ENCODE measurements at regions not wholly inside any gene's neighbourhood (a gene's known extent, or its start where the extent isn't known, plus 50 kb on each side); places are given as distances from the start of the nearest gene placed in this dataset.

- no peaks in the 10 kb centered on the region for H3K4me1 ChIP-seq (ENCODE audit: control insufficient read depth, low read depth, low read length)
- H3K27ac ChIP-seq (ENCODE audit: low read depth, low read length): no peak overlapping the region
- no peaks in the 10 kb centered on the region for H3K27me3 ChIP-seq (ENCODE audit: insufficient read depth, low read length, poor library complexity)
- H3K4me3 ChIP-seq (ENCODE audit: low read length): no peak overlapping the region
- H2BK5ac ChIP-seq (ENCODE audit: low read length): no peak overlapping the region
- H2BK120ac ChIP-seq (ENCODE audit: low read depth, low read length): no peak overlapping the region
- H3K56ac ChIP-seq (ENCODE audit: low read length): no peak overlapping the region
- H2AK5ac ChIP-seq (ENCODE audit: low read length): no peak overlapping the region
- no peak overlapping the region for H4K5ac ChIP-seq (ENCODE audit: low read length)
- H3K4ac ChIP-seq (ENCODE audit: low read depth, low read length): no peak overlapping the region
- DNase-seq: peak; percentile 30
- H4K8ac ChIP-seq (ENCODE audit: low read depth, low read length): no peak overlapping the region
- H3K9ac ChIP-seq (ENCODE audit: low read length): no peak overlapping the region
- H3K36me3 ChIP-seq (ENCODE audit: control insufficient read depth, insufficient read depth, low read length): no peaks in the 10 kb centered on the region
- no CpG with 5 or more reads among the region's 4 CpGs for WGBS (ENCODE audit: extremely low coverage, insufficient coverage, low lambda C conversion rate)
- H2BK15ac ChIP-seq (replicated peaks; ENCODE audit: low read depth): no peak overlapping the region
- H3K79me2 ChIP-seq (ENCODE audit: control insufficient read depth, insufficient read depth, low read length): no peaks in the 10 kb centered on the region
- H3K18ac ChIP-seq (ENCODE audit: low read length): no peak overlapping the region
- no peaks in the 10 kb centered on the region for H3K79me1 ChIP-seq (ENCODE audit: low read length)
- H3K23ac ChIP-seq (ENCODE audit: low read length): no peak overlapping the region
- no peak overlapping the region for H3K4me2 ChIP-seq (ENCODE audit: low read length)
Measured at GRCh38 chr10:63720676-63721075, 199.5 kb downstream of the REEP3 start.

GRCh38 chr10:63722537-63722936, 201.3 kb downstream of the REEP3 start:
- DNase-seq: peak; percentile 65
- Histone ChIP-seq H3K4me1 (ENCODE audit: control insufficient read depth, low read depth, low read length) (no peaks in the 10 kb centered on the region), H3K4me2 (ENCODE audit: low read length) (no peak overlapping the region), H3K79me1 (ENCODE audit: low read length) (no peaks in the 10 kb centered on the region), H3K18ac (ENCODE audit: low read length) (no peak overlapping the region), H3K27ac (ENCODE audit: low read depth, low read length) (no peak overlapping the region), H3K36me3 (ENCODE audit: control insufficient read depth, insufficient read depth, low read length) (no peaks in the 10 kb centered on the region), H2BK15ac (replicated peaks; ENCODE audit: low read depth) (no peak overlapping the region), H2AK5ac (ENCODE audit: low read length) (no peak overlapping the region), H3K79me2 (ENCODE audit: control insufficient read depth, insufficient read depth, low read length) (no peaks in the 10 kb centered on the region), H2BK5ac (ENCODE audit: low read length) (no peak overlapping the region), H4K5ac (ENCODE audit: low read length) (no peak overlapping the region), H3K23ac (ENCODE audit: low read length) (no peak overlapping the region), H4K8ac (ENCODE audit: low read depth, low read length) (no peak overlapping the region), H3K9ac (ENCODE audit: low read length) (no peak overlapping the region), H2BK120ac (ENCODE audit: low read depth, low read length) (no peak overlapping the region), H3K4ac (ENCODE audit: low read depth, low read length) (no peak overlapping the region), H3K4me3 (ENCODE audit: low read length) (no peak overlapping the region), H3K56ac (ENCODE audit: low read length) (no peak overlapping the region), H3K27me3 (ENCODE audit: insufficient read depth, low read length, poor library complexity) (no peaks in the 10 kb centered on the region)
- no CpG with 5 or more reads among the region's 5 CpGs for WGBS (ENCODE audit: extremely low coverage, insufficient coverage, low lambda C conversion rate)

- no peak overlapping the region for H3K4me3 ChIP-seq (ENCODE audit: low read length)
- no peaks in the 10 kb centered on the region for H3K36me3 ChIP-seq (ENCODE audit: control insufficient read depth, insufficient read depth, low read length)
- H2AK5ac ChIP-seq (ENCODE audit: low read length): no peak overlapping the region
- no peak overlapping the region for H2BK5ac ChIP-seq (ENCODE audit: low read length)
- no peak for DNase-seq
- no peaks in the 10 kb centered on the region for H3K4me1 ChIP-seq (ENCODE audit: control insufficient read depth, low read depth, low read length)
- WGBS (ENCODE audit: extremely low coverage, insufficient coverage, low lambda C conversion rate): no CpG with 5 or more reads among the region's 4 CpGs
- H3K4ac ChIP-seq (ENCODE audit: low read depth, low read length): no peak overlapping the region
- H3K27me3 ChIP-seq (ENCODE audit: insufficient read depth, low read length, poor library complexity): no peaks in the 10 kb centered on the region
- H4K5ac ChIP-seq (ENCODE audit: low read length): no peak overlapping the region
- H3K56ac ChIP-seq (ENCODE audit: low read length): no peak overlapping the region
- H3K79me2 ChIP-seq (ENCODE audit: control insufficient read depth, insufficient read depth, low read length): no peaks in the 10 kb centered on the region
- no peak overlapping the region for H3K9ac ChIP-seq (ENCODE audit: low read length)
- H2BK15ac ChIP-seq (replicated peaks; ENCODE audit: low read depth): no peak overlapping the region
- H3K23ac ChIP-seq (ENCODE audit: low read length): no peak overlapping the region
- H3K79me1 ChIP-seq (ENCODE audit: low read length): no peaks in the 10 kb centered on the region
- no peak overlapping the region for H3K27ac ChIP-seq (ENCODE audit: low read depth, low read length)
- H2BK120ac ChIP-seq (ENCODE audit: low read depth, low read length): no peak overlapping the region
- H4K8ac ChIP-seq (ENCODE audit: low read depth, low read length): no peak overlapping the region
- H3K18ac ChIP-seq (ENCODE audit: low read length): no peak overlapping the region
- no peak overlapping the region for H3K4me2 ChIP-seq (ENCODE audit: low read length)
Measured at GRCh38 chr10:63723320-63723719, 202.1 kb downstream of the REEP3 start.

GRCh38 chr10:63723741-63724140, 202.5 kb downstream of the REEP3 start:
- H3K4me2 ChIP-seq (ENCODE audit: low read length): no peak overlapping the region
- H3K9ac ChIP-seq (ENCODE audit: low read length): no peak overlapping the region
- H3K18ac ChIP-seq (ENCODE audit: low read length): no peak overlapping the region
- no peak overlapping the region for H3K4me3 ChIP-seq (ENCODE audit: low read length)
- H3K56ac ChIP-seq (ENCODE audit: low read length): peak overlapping the region; percentile 11
- no peak overlapping the region for H4K5ac ChIP-seq (ENCODE audit: low read length)
- H2BK15ac ChIP-seq (replicated peaks; ENCODE audit: low read depth): no peak overlapping the region
- no peak overlapping the region for H3K27ac ChIP-seq (ENCODE audit: low read depth, low read length)
- no peak for DNase-seq
- no peak overlapping the region for H4K8ac ChIP-seq (ENCODE audit: low read depth, low read length)
- no peaks in the 10 kb centered on the region for H3K4me1 ChIP-seq (ENCODE audit: control insufficient read depth, low read depth, low read length)
- no CpG with 5 or more reads among the region's 7 CpGs for WGBS (ENCODE audit: extremely low coverage, insufficient coverage, low lambda C conversion rate)
- no peaks in the 10 kb centered on the region for H3K36me3 ChIP-seq (ENCODE audit: control insufficient read depth, insufficient read depth, low read length)
- H2BK120ac ChIP-seq (ENCODE audit: low read depth, low read length): no peak overlapping the region
- H2AK5ac ChIP-seq (ENCODE audit: low read length): no peak overlapping the region
- no peak overlapping the region for H2BK5ac ChIP-seq (ENCODE audit: low read length)
- H3K4ac ChIP-seq (ENCODE audit: low read depth, low read length): no peak overlapping the region
- H3K79me1 ChIP-seq (ENCODE audit: low read length): no peaks in the 10 kb centered on the region
- no peaks in the 10 kb centered on the region for H3K79me2 ChIP-seq (ENCODE audit: control insufficient read depth, insufficient read depth, low read length)
- H3K23ac ChIP-seq (ENCODE audit: low read length): no peak overlapping the region
- no peaks in the 10 kb centered on the region for H3K27me3 ChIP-seq (ENCODE audit: insufficient read depth, low read length, poor library complexity)

GRCh38 chr10:63724922-63725321, 203.7 kb downstream of the REEP3 start:
- Histone ChIP-seq H3K56ac (ENCODE audit: low read length) (no peak overlapping the region), H2BK15ac (replicated peaks; ENCODE audit: low read depth) (no peak overlapping the region), H3K4me3 (ENCODE audit: low read length) (no peak overlapping the region), H3K79me1 (ENCODE audit: low read length) (no peaks in the 10 kb centered on the region), H3K36me3 (ENCODE audit: control insufficient read depth, insufficient read depth, low read length) (no peaks in the 10 kb centered on the region), H3K79me2 (ENCODE audit: control insufficient read depth, insufficient read depth, low read length) (no peaks in the 10 kb centered on the region), H3K4ac (ENCODE audit: low read depth, low read length) (no peak overlapping the region), H3K27me3 (ENCODE audit: insufficient read depth, low read length, poor library complexity) (no peaks in the 10 kb centered on the region), H3K4me2 (ENCODE audit: low read length) (no peak overlapping the region), H3K23ac (ENCODE audit: low read length) (no peak overlapping the region), H2BK120ac (ENCODE audit: low read depth, low read length) (no peak overlapping the region), H3K27ac (ENCODE audit: low read depth, low read length) (no peak overlapping the region), H3K9ac (ENCODE audit: low read length) (no peak overlapping the region), H2BK5ac (ENCODE audit: low read length) (no peak overlapping the region), H4K5ac (ENCODE audit: low read length) (no peak overlapping the region), H3K18ac (ENCODE audit: low read length) (no peak overlapping the region), H2AK5ac (ENCODE audit: low read length) (no peak overlapping the region), H3K4me1 (ENCODE audit: control insufficient read depth, low read depth, low read length) (no peaks in the 10 kb centered on the region), H4K8ac (ENCODE audit: low read depth, low read length) (no peak overlapping the region)
- no CpG with 5 or more reads among the region's 2 CpGs for WGBS (ENCODE audit: extremely low coverage, insufficient coverage, low lambda C conversion rate)
- no peak for DNase-seq

GRCh38 chr10:63726867-63727266, 205.7 kb downstream of the REEP3 start:
- Histone ChIP-seq H3K4me1 (ENCODE audit: control insufficient read depth, low read depth, low read length) (no peaks in the 10 kb centered on the region), H2BK5ac (ENCODE audit: low read length) (no peak overlapping the region), H3K18ac (ENCODE audit: low read length) (no peak overlapping the region), H2BK120ac (ENCODE audit: low read depth, low read length) (no peak overlapping the region), H3K27me3 (ENCODE audit: insufficient read depth, low read length, poor library complexity) (no peaks in the 10 kb centered on the region), H3K9ac (ENCODE audit: low read length) (no peak overlapping the region), H3K27ac (ENCODE audit: low read depth, low read length) (no peak overlapping the region), H3K4me2 (ENCODE audit: low read length) (no peak overlapping the region), H3K4me3 (ENCODE audit: low read length) (no peak overlapping the region), H3K23ac (ENCODE audit: low read length) (no peak overlapping the region), H3K79me1 (ENCODE audit: low read length) (no peaks in the 10 kb centered on the region), H4K8ac (ENCODE audit: low read depth, low read length) (no peak overlapping the region), H4K5ac (ENCODE audit: low read length) (no peak overlapping the region), H3K79me2 (ENCODE audit: control insufficient read depth, insufficient read depth, low read length) (no peaks in the 10 kb centered on the region), H2AK5ac (ENCODE audit: low read length) (no peak overlapping the region), H3K36me3 (ENCODE audit: control insufficient read depth, insufficient read depth, low read length) (no peaks in the 10 kb centered on the region), H3K4ac (ENCODE audit: low read depth, low read length) (no peak overlapping the region), H2BK15ac (replicated peaks; ENCODE audit: low read depth) (no peak overlapping the region), H3K56ac (ENCODE audit: low read length) (no peak overlapping the region)
- no peak for DNase-seq
- WGBS (ENCODE audit: extremely low coverage, insufficient coverage, low lambda C conversion rate): no CpG with 5 or more reads among the region's 2 CpGs

Data from mesendoderm (in vitro differentiated cells).